DMS53 (cell line): ENCODE measurements at regions not wholly inside any gene's neighbourhood (a gene's known extent, or its start where the extent isn't known, plus 50 kb on each side); places are given as distances from the start of the nearest gene placed in this dataset.

ENCODE experiments used
- DNase-seq: peaks from one replicate; lab custom pipeline; 2025; lab: John Stamatoyannopoulos, UW

GRCh38 chr2:38509947-38510326, 92.8 kb downstream of the HNRNPLL start:
- no peak for DNase-seq

- no peak for DNase-seq
These were observed 93.3 kb downstream of the HNRNPLL start for GRCh38 chr2:38509314-38509946.

DNA sequence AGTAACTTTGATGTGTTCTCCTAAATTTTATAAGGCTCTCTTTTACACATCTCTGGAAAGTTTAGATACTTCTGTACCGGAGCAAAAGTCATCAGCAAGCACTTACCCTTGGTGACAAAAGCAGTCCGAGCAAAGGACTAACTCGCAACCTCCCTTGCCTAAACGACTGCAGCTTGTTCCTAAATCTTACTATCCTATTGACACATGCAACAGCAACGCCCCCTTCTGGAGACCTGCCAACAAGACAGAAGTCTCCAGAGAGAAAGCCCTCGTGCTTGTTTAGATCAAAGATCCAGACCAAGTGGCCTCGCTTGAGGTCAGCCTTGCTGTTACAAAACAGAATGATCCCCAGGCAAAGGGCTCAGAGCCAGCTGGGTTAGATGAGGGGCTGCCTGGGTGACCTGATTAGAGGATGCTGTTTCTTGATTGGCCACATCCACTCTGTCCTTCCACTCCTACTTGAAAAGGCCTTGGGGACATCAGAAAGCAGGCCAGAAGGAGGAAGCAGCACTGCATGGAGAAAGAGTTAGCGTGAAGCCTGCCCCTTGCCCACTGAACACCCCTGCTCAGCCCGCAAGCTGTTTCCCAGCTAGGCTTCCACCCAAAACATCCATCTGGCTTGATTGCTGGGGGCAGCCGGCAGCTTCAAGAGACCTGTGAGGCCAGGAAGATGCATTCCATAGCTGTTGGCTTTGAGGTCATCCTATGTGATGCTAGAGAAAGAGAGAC, 94.3 kb downstream of the HNRNPLL start:
- DNase-seq: peak; percentile 84

- no peak for DNase-seq
These were observed 95.0 kb downstream of the HNRNPLL start for GRCh38 chr2:38507712-38508111.

- no peak for DNase-seq
These were observed 96.9 kb downstream of the HNRNPLL start for GRCh38 chr2:38505779-38506178.

DNA sequence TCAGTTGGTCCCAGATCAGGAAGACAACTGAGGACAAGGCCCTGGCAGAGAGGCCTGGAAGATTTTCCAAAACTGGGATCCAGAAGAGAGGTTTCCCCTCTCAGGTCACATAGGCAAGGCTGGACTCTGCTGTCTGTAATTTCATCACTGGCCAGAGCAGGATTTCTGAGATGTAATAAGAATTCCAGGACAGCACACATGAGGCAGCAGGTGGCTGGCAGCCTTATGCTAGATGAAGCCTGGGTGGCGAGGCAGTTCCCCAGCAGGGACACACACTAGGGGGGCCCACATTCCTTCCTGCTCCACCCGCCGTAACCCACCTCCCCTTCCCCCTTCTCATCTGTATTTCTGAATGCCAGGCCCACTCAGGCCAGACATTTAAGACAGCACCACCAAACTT, 98.6 kb downstream of the HNRNPLL start:
- DNase-seq: no peak

- DNase-seq: no peak
These were observed 100.6 kb downstream of the HNRNPLL start for GRCh38 chr2:38502107-38502506.

DNA sequence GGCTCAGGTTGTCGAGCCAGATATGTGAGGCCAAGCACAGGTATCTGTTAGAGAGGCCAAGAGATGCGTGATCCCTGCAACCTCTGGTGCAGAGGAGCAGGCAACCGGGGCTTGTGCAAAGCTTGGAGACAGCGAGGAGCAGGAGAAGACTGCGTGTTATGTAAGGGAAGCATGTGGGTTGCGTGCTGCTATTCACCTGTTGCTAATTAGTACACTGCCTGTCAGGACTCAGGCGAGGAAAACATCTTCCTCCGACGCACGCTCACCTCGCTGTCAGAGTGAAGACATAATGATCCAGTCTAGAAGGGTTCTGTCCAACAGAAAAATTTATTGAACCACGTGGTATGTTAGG, 102.5 kb downstream of the HNRNPLL start:
- DNase-seq: no peak

DNA sequence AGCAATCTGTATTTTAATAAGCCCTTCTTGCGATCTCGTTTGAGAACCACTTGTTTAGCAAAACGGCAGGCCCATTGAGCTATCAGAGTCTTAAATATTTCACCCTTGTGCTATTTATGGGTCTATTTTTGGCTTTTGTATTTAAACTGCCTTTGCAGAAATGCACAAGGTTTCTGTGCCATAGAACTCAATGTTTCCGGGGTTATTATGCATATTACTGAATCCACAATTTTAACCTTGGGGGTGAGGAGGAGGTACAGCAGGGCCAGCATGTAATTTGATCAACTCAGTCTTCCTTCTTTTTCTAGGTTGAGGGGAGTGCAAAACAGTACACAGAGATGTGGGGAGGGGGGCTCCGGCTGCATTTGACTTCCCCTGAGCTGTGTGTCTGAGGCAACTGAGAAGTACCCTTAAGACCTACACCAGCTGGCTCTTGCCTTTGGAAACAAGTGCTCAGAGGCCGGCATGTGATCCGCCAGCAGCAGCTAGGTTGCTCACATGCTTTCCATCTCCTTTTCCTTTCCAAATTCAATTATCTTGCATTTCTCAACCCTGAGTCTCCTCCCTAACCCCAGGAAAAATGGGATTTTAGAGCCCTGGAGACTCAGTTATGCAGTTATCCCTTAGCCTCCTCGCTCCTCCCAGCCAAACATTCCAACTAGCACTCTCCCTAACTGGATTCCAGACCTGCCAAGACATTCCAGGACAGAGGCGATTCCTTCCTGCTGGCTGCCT, 103.0 kb downstream of the HNRNPLL start:
- no peak for DNase-seq

DNA sequence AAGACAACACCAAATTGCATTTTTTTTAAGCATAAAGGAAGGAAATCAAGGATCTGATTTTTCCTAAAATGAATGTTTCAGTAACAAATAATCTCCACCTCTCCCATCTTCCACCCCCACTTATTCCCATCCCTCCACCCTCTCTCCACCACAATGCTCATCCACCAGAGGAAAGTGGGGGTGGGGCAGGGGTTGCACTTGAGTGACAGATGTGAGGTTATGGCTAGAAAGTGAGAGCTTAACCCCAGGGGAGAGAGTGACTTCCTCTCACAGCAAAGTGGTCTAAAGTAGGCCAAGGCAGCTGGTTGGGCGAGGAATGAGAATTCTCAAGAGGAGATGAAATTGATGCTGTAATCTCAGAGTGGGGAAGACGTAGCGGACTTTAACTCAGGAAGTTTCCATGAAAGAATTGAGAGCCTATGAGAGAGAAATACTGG, 104.7 kb downstream of the HNRNPLL start:
- no peak for DNase-seq

- peak; percentile 10 for DNase-seq
These were observed 105.1 kb downstream of the HNRNPLL start for GRCh38 chr2:38497670-38498037.

- DNase-seq: peak; percentile 13
These were observed 105.6 kb downstream of the HNRNPLL start for GRCh38 chr2:38496927-38497669.

- no peak for DNase-seq
These were observed 106.8 kb downstream of the HNRNPLL start for GRCh38 chr2:38495880-38496279.

- DNase-seq: no peak
These were observed 108.3 kb downstream of the HNRNPLL start for GRCh38 chr2:38494394-38494793.

GRCh38 chr2:38492042-38492615, 110.6 kb downstream of the HNRNPLL start:
- DNase-seq: no peak

DNA sequence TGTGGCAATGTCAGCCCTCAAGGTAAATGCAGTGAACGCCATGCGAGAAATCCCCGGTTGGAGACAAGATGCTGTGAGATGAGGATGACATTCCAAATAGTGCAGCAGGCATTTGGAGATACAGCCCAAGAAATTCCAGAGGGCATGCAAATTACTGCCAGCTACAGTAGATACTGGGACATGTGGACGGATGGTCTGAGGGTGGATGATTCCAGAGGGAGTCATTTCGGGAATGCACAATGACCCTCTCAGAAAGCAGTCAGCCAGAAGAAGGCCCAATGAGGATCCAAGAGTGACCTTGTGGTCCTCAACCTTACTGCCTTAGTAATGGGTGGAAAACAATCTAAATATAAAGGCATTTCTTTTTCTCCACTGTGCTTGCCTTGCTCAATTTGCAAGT, 111.3 kb downstream of the HNRNPLL start:
- DNase-seq: no peak

GRCh38 chr2:38489846-38490245, 112.8 kb upstream of the ATL2 start:
- no peak for DNase-seq

- DNase-seq: no peak
These were observed 110.8 kb upstream of the ATL2 start for GRCh38 chr2:38487852-38488251.

DNA sequence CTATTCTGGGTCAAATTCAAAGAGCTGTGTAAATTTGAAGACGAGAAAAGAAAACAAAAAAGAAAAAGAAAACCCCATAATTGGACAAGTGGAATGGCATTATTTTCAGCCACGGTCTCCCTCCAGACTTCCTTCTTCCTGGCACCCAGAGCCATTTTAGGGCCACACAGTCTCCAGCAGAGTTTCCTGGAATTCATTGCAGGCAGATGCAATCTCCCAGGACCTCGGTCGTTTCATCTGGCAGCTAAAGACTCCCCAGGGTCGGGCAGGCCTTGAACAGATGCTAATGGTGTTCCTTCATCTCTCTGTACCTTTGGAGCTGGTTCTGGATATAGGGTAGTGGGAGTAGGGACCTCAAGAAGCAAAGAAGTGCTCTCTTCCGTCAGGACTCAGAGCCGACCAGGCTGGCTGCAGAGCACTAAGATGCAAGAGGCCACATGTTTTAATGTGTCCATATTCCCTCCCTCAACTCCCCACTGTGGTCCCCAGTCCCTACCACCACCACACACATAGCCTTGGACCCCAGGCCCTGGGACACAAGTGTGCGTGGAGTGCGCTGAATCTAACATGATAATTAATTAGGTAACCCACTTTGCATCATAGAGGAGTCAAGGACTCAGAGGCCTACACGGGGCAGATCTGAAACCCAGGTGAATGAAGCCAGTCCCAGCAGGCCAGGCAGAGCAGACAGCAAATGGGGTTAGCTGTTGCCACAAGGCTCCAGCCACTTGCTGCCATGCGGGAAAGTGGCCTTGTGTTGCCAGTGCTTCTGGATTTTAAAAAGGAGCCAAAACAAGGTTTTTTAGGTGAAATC, 109.3 kb upstream of the ATL2 start:
- no peak for DNase-seq

- no peak for DNase-seq
These were observed 108.7 kb upstream of the ATL2 start for GRCh38 chr2:38485734-38486133.

DNA sequence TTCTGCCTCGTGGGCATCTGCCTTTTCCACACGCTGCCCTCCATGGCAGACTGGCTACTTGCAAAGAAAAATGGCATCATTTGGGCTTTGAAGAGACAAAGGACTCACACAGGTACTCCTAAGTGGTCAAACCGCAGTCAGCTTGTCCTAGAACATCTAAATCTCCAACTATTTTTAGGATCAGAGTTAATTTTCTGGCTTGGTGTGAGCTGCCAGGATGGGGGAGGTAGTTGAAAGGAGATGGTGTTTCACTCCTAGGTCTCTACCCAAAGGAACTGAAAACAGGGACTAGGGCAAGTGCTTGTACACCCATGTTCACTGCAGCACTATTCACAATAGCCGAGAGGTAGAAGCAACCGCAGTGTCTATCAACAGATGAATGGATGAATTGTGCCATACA, 107.9 kb upstream of the ATL2 start:
- DNase-seq: no peak
